Colon (tissue), 2 donors: ENCODE measurements at regions not wholly inside any gene's neighbourhood (a gene's known extent, or its start where the extent isn't known, plus 50 kb on each side); places are given as distances from the start of the nearest gene placed in this dataset.
"Not testable (repeated sequence)": the region's sequence is repeated elsewhere in the genome, so short reads cannot be mapped to it uniquely, and the experiment has no call there.

Experiments used
- FAIRE-seq: peaks from 2 replicates; lab custom pipeline; 2012; peaks lifted over from hg19 to GRCh38; lab: Jason Lieb, UNC
- donor health status: control.
- donor health status: control.

- FAIRE-seq = peak; percentile 21
These were observed 105.4 kb downstream of the TTC8 start for GRCh38 chr14:88929656-88930436.

- no peak for FAIRE-seq
These were observed 107.1 kb downstream of the TTC8 start for GRCh38 chr14:88931321-88932110.

GRCh38 chr14:88933191-88933590 lies 108.7 kb downstream of the TTC8 start:
- FAIRE-seq = no peak

- no peak for FAIRE-seq
These were observed 109.9 kb downstream of the TTC8 start for GRCh38 chr14:88934351-88934806.

GRCh38 chr14:88935083-88935482 lies 110.6 kb downstream of the TTC8 start:
- FAIRE-seq = no peak

GRCh38 chr14:88937706-88938105 lies 113.3 kb downstream of the TTC8 start:
- FAIRE-seq = no peak

GRCh38 chr14:88940671-88941070 lies 116.2 kb downstream of the TTC8 start:
- no peak for FAIRE-seq

- no peak for FAIRE-seq
These were observed 117.0 kb downstream of the TTC8 start for GRCh38 chr14:88941414-88941813.

- no peak for FAIRE-seq
These were observed 123.5 kb downstream of the TTC8 start for GRCh38 chr14:88947646-88948598.

- no peak for FAIRE-seq
These were observed 125.6 kb downstream of the TTC8 start for GRCh38 chr14:88950069-88950468.

GRCh38 chr14:88951370-88951769 lies 126.9 kb downstream of the TTC8 start:
- no peak for FAIRE-seq

- FAIRE-seq = no peak
These were observed 128.4 kb downstream of the TTC8 start for GRCh38 chr14:88952901-88953300.

- no peak for FAIRE-seq
These were observed 131.0 kb downstream of the TTC8 start for GRCh38 chr14:88955455-88955854.

- FAIRE-seq = no peak
These were observed 136.0 kb downstream of the TTC8 start for GRCh38 chr14:88960496-88960895.

- no peak for FAIRE-seq
These were observed 136.8 kb downstream of the TTC8 start for GRCh38 chr14:88961214-88961613.

GRCh38 chr14:88962356-88962755 lies 137.9 kb downstream of the TTC8 start:
- no peak for FAIRE-seq

GRCh38 chr14:88967299-88967698 lies 142.8 kb downstream of the TTC8 start:
- no peak for FAIRE-seq

GRCh38 chr14:88975043-88975830 lies 150.8 kb downstream of the TTC8 start:
- peak; percentile 76 for FAIRE-seq

GRCh38 chr14:88975926-88976325 lies 151.5 kb downstream of the TTC8 start:
- FAIRE-seq = no peak

- not testable (repeated sequence) for FAIRE-seq
These were observed 156.5 kb downstream of the TTC8 start for GRCh38 chr14:88980907-88981306.

GRCh38 chr14:88981948-88982347 lies 157.5 kb downstream of the TTC8 start:
- no peak for FAIRE-seq
